GOT3 (cell line): ENCODE measurements at regions not wholly inside any gene's neighbourhood (a gene's known extent, or its start where the extent isn't known, plus 50 kb on each side); places are given as distances from the start of the nearest gene placed in this dataset.

Source experiments
- DNase-seq: peaks from one replicate; lab custom pipeline; 2025; ENCODE audit warnings: mixed read lengths; lab: John Stamatoyannopoulos, UW

GRCh38 chr5:171579976-171580411, 160.5 kb downstream of the FGF18 start:
- DNase-seq: no peak

- peak; percentile 29 for DNase-seq
These were observed 161.2 kb downstream of the FGF18 start for GRCh38 chr5:171580502-171581265.

- DNase-seq: no peak
These were observed 162.3 kb downstream of the FGF18 start for GRCh38 chr5:171581781-171582180.

- DNase-seq: no peak
These were observed 163.4 kb downstream of the FGF18 start for GRCh38 chr5:171582849-171583248.

GRCh38 chr5:171585981-171586380, 166.5 kb downstream of the FGF18 start:
- DNase-seq: no peak

- DNase-seq: no peak
These were observed 167.0 kb downstream of the FGF18 start for GRCh38 chr5:171586436-171586835.

GRCh38 chr5:171588046-171588445, 168.6 kb downstream of the FGF18 start:
- DNase-seq: no peak

- no peak for DNase-seq
These were observed 169.3 kb downstream of the FGF18 start for GRCh38 chr5:171588790-171589189.

- DNase-seq: no peak
These were observed 170.0 kb downstream of the FGF18 start for GRCh38 chr5:171589461-171589860.

- DNase-seq: no peak
These were observed 172.6 kb downstream of the FGF18 start for GRCh38 chr5:171592076-171592475.

GRCh38 chr5:171592736-171593135, 173.3 kb downstream of the FGF18 start:
- DNase-seq: no peak

- no peak for DNase-seq
These were observed 174.0 kb downstream of the FGF18 start for GRCh38 chr5:171593401-171593800.

GRCh38 chr5:171593976-171594375, 174.5 kb downstream of the FGF18 start:
- DNase-seq: no peak

GRCh38 chr5:171595401-171595800, 176.0 kb downstream of the FGF18 start:
- DNase-seq: no peak

GRCh38 chr5:171595801-171596231, 176.4 kb downstream of the FGF18 start:
- no peak for DNase-seq

GRCh38 chr5:171596391-171596878, 177.0 kb downstream of the FGF18 start:
- DNase-seq: no peak

- no peak for DNase-seq
These were observed 178.6 kb downstream of the FGF18 start for GRCh38 chr5:171597946-171598640.

GRCh38 chr5:171598641-171599152, 179.2 kb downstream of the FGF18 start:
- DNase-seq: no peak

- no peak for DNase-seq
These were observed 180.0 kb downstream of the FGF18 start for GRCh38 chr5:171599411-171599810.

GRCh38 chr5:171599957-171600612, 180.6 kb downstream of the FGF18 start:
- no peak for DNase-seq

- DNase-seq: no peak
These were observed 181.4 kb downstream of the FGF18 start for GRCh38 chr5:171600741-171601265.

- no peak for DNase-seq
These were observed 181.9 kb downstream of the FGF18 start for GRCh38 chr5:171601266-171601881.
